Nephron (organoid): ENCODE measurements at regions not wholly inside any gene's neighbourhood (a gene's known extent, or its start where the extent isn't known, plus 50 kb on each side); places are given as distances from the start of the nearest gene placed in this dataset.
"Not testable (repeated sequence)": the region's sequence is repeated elsewhere in the genome, so short reads cannot be mapped to it uniquely, and the experiment has no call there.

ENCODE experiments used
- H3K27ac Mint-ChIP-seq, 3 experiments: 2 replicates each; pipeline ENCODE4 v1.8.0; 2020; ENCODE audit warnings: mixed read lengths in 3 of 3, mild to moderate bottlenecking in 2 of 3, moderate library complexity in 1 of 3
- H3K27me3 Mint-ChIP-seq: 2 replicates; pipeline ENCODE4 v1.8.0; 2021; ENCODE audit warnings: low read depth, mild to moderate bottlenecking, moderate library complexity, mixed read lengths
- H3K36me3 Mint-ChIP-seq: 2 replicates; pipeline ENCODE4 v1.8.0; 2020; ENCODE audit warnings: low read depth, mixed read lengths
- H3K4me1 Mint-ChIP-seq: 2 replicates; pipeline ENCODE4 v1.8.0; 2020; ENCODE audit warnings: mixed read lengths
- H3K4me3 Mint-ChIP-seq, 3 experiments: 2 replicates each; pipeline ENCODE4 v1.8.0; 2020; ENCODE audit warnings: mild to moderate bottlenecking in 3 of 3, mixed read lengths in 3 of 3, moderate library complexity in 2 of 3
- H3K9me3 Mint-ChIP-seq: 2 replicates; pipeline ENCODE4 v1.8.0; 2020; ENCODE audit warnings: mixed read lengths
- CTCF ChIP-seq, 3 experiments: fragments of 200-600 bp; sonication (generic); IDR thresholded peaks; one replicate each; pipeline ENCODE4 v1.5.0; 2021; ENCODE audit warnings: antibody characterized with exemption in 3 of 3; ENCODE audit not compliant: unreplicated experiment in 3 of 3

GRCh38 chr9:26643826-26644225 lies 248.8 kb downstream of the CAAP1 start:
- H3K27me3 Mint-ChIP-seq: no peaks in the 10 kb centered on the region
- no peak for TF ChIP-seq CTCF (IDR thresholded peaks at IDR 0.05; ENCODE audit: unreplicated experiment in 3 of 3)
- H3K4me3 Mint-ChIP-seq: no peak overlapping the region
- H3K36me3 Mint-ChIP-seq: no peaks in the 10 kb centered on the region
- H3K27ac Mint-ChIP-seq: no peak overlapping the region
- H3K9me3 Mint-ChIP-seq: no peaks in the 10 kb centered on the region
- peaks cover 12% of the 10 kb centered on the region for H3K4me1 Mint-ChIP-seq

GRCh38 chr9:26639761-26640160 lies 252.8 kb downstream of the CAAP1 start:
- Mint-ChIP-seq H3K4me1 (peaks cover 12% of the 10 kb centered on the region), H3K27ac (peak overlapping the region; percentile 36 to 79 (median 46)), H3K4me3 (no peak overlapping the region), H3K27me3 (peaks cover 6% of the 10 kb centered on the region), H3K36me3 (no peaks in the 10 kb centered on the region), H3K9me3 (peaks cover 2% of the 10 kb centered on the region)
- no peak for TF ChIP-seq CTCF (IDR thresholded peaks at IDR 0.05; ENCODE audit: unreplicated experiment in 3 of 3)

GRCh38 chr9:26637101-26637500 lies 255.5 kb downstream of the CAAP1 start:
- peaks cover 2% of the 10 kb centered on the region for H3K9me3 Mint-ChIP-seq
- peaks cover 12% of the 10 kb centered on the region for H3K4me1 Mint-ChIP-seq
- TF ChIP-seq CTCF (IDR thresholded peaks at IDR 0.05; ENCODE audit: unreplicated experiment in 3 of 3): no peak
- H3K4me3 Mint-ChIP-seq: no peak overlapping the region
- no peaks in the 10 kb centered on the region for H3K36me3 Mint-ChIP-seq
- H3K27me3 Mint-ChIP-seq: peaks cover 10% of the 10 kb centered on the region
- H3K27ac Mint-ChIP-seq: no peak overlapping the region

GRCh38 chr9:26613851-26614350 lies 278.7 kb downstream of the CAAP1 start:
- H3K4me3 Mint-ChIP-seq, H3K36me3 Mint-ChIP-seq, H3K27me3 Mint-ChIP-seq, H3K4me1 Mint-ChIP-seq, H3K27ac Mint-ChIP-seq, H3K9me3 Mint-ChIP-seq: not testable (repeated sequence)
- TF ChIP-seq CTCF (IDR thresholded peaks at IDR 0.05; ENCODE audit: unreplicated experiment in 3 of 3): peak; percentile 11 to 39 (median 24)

- H3K4me3 Mint-ChIP-seq: no peak overlapping the region
- TF ChIP-seq CTCF (IDR thresholded peaks at IDR 0.05; ENCODE audit: unreplicated experiment in 3 of 3): no peak
- no peaks in the 10 kb centered on the region for H3K36me3 Mint-ChIP-seq
- H3K27me3 Mint-ChIP-seq: peaks cover 5% of the 10 kb centered on the region
- H3K9me3 Mint-ChIP-seq: no peaks in the 10 kb centered on the region
- H3K4me1 Mint-ChIP-seq: peaks cover 6% of the 10 kb centered on the region
- peak overlapping the region in 1 of 3 experiments; percentile 28 for H3K27ac Mint-ChIP-seq
Measured at GRCh38 chr9:26612211-26612610, 280.4 kb downstream of the CAAP1 start.

GRCh38 chr9:26606756-26607155 lies 285.8 kb downstream of the CAAP1 start:
- TF ChIP-seq CTCF (IDR thresholded peaks at IDR 0.05; ENCODE audit: unreplicated experiment in 3 of 3): no peak
- Mint-ChIP-seq H3K9me3 (no peaks in the 10 kb centered on the region), H3K27me3 (peaks cover 5% of the 10 kb centered on the region), H3K27ac (no peak overlapping the region), H3K4me3 (no peak overlapping the region), H3K4me1 (peaks cover 10% of the 10 kb centered on the region), H3K36me3 (no peaks in the 10 kb centered on the region)
